NB4 (cell line): ENCODE measurements at regions not wholly inside any gene's neighbourhood (a gene's known extent, or its start where the extent isn't known, plus 50 kb on each side); places are given as distances from the start of the nearest gene placed in this dataset.

ENCODE experiments used
- DNase-seq: peaks from one replicate; pipeline ENCODE4 v3.0.0; 2010; ENCODE audit warnings: low read depth
- H3K4me3 ChIP-seq: one replicate; pipeline ENCODE4 v1.5.1; 2011; ENCODE audit warnings: mild to moderate bottlenecking, low read depth, low read length, moderate library complexity
- MYC ChIP-seq: IDR thresholded peaks from 2 replicates; pipeline ENCODE4 v1.6.1; 2011; ENCODE audit warnings: low read depth, low read length
- POLR2A ChIP-seq: IDR thresholded peaks from 2 replicates; pipeline ENCODE4 v1.6.1; 2011; ENCODE audit warnings: mild to moderate bottlenecking; ENCODE audit not compliant: insufficient read length; ENCODE audit errors: extremely low read depth
- TF ChIP-seq, protein P1 (sequence below): IDR thresholded peaks from one replicate; pipeline ENCODE4 v1.5.1; 2012; ENCODE audit warnings: low read depth, low read length
- TF ChIP-seq, protein P2 (sequence below): IDR thresholded peaks from 2 replicates; pipeline ENCODE4 v1.6.1; 2011; ENCODE audit warnings: low read depth, low read length

DNA sequence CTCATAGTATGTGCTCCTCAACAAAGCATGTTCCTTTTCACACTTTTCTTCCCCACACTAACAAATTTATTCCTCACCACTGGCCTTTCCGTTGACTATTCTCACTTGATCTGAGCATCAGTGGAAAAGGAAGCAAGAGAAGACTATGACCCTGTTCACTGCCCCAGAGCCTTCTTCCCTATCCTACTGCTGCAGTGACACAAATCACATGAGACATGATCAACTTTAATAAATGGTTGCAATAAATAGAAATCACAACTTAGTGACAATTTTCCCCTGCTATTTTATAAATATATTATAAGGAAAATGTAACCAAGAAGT is 438.7 kb upstream of the SOX9 start:
- TF ChIP-seq POLR2A = no peak
- TF ChIP-seq, protein P1, sequence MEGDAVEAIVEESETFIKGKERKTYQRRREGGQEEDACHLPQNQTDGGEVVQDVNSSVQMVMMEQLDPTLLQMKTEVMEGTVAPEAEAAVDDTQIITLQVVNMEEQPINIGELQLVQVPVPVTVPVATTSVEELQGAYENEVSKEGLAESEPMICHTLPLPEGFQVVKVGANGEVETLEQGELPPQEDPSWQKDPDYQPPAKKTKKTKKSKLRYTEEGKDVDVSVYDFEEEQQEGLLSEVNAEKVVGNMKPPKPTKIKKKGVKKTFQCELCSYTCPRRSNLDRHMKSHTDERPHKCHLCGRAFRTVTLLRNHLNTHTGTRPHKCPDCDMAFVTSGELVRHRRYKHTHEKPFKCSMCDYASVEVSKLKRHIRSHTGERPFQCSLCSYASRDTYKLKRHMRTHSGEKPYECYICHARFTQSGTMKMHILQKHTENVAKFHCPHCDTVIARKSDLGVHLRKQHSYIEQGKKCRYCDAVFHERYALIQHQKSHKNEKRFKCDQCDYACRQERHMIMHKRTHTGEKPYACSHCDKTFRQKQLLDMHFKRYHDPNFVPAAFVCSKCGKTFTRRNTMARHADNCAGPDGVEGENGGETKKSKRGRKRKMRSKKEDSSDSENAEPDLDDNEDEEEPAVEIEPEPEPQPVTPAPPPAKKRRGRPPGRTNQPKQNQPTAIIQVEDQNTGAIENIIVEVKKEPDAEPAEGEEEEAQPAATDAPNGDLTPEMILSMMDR = no peak
- TF ChIP-seq MYC = no peak
- TF ChIP-seq, protein P2, sequence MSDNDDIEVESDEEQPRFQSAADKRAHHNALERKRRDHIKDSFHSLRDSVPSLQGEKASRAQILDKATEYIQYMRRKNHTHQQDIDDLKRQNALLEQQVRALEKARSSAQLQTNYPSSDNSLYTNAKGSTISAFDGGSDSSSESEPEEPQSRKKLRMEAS = no peak
- no peak for DNase-seq
- H3K4me3 ChIP-seq = no peak overlapping the region

DNA sequence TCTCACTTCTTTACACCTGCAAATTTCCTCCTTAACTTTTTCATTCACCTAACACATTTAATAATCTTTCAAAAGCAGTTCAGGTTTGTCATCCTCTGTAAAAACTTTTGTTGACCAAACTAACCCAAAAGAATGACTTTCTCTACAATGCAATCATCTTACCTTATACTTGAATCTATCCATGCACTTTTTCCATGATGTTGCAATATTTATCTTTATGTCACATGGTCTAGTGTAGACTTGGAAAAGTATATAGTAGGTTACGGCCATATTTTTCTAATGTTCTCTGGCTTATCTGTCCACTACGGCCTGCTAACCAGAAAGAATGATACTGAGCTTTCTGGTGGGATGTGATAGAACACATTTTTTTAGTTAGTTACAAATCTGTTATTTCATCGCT is 431.0 kb upstream of the SOX9 start:
- TF ChIP-seq MYC (no peak), POLR2A (no peak)
- TF ChIP-seq, protein P1 = no peak
- TF ChIP-seq, protein P2 = no peak
- H3K4me3 ChIP-seq = no peak overlapping the region
- no peak for DNase-seq

DNA sequence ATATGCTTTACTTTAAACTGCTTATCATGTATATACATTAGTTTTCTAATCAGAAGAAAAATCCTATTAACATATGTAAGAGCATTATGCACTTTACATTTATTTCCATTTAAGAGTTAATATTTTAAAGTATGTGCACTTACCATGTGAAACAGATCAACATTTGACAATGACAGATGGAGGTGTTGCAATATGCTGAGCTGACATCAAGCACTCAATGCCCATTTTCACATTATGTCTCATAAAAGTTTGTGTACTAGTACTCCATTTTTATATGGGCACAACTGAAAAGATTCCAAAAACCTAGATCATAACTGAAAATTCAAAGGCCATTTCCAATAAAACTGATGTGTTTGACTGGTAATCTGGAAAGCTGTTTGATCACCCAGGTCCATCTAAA is 420.9 kb upstream of the SOX9 start:
- DNase-seq = no peak
- TF ChIP-seq POLR2A (no peak), MYC (no peak)
- TF ChIP-seq, protein P1 = no peak
- TF ChIP-seq, protein P2 = no peak
- no peak overlapping the region for H3K4me3 ChIP-seq

DNA sequence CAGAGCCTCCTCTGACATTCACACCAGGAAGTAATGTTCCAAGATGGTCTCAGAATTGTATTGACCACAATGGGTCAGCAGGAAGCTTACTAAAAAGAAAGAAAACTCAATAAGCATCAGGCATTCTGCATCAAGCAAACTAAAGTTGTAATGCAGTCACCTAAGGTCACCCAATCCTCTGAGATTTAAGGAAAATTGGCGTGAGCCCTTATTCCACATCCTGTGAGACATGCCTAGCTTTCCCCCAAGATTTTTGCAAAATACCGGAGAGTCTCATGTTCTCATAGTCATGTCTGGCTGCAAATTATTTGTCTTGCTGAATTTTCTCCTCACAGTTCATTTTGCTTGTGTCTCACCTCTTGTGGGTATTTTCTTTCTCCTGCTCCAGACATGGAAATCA is 417.1 kb upstream of the SOX9 start:
- TF ChIP-seq, protein P2 = no peak
- TF ChIP-seq MYC = no peak
- no peak for TF ChIP-seq POLR2A
- TF ChIP-seq, protein P1 = no peak
- no peak overlapping the region for H3K4me3 ChIP-seq
- no peak for DNase-seq

DNA sequence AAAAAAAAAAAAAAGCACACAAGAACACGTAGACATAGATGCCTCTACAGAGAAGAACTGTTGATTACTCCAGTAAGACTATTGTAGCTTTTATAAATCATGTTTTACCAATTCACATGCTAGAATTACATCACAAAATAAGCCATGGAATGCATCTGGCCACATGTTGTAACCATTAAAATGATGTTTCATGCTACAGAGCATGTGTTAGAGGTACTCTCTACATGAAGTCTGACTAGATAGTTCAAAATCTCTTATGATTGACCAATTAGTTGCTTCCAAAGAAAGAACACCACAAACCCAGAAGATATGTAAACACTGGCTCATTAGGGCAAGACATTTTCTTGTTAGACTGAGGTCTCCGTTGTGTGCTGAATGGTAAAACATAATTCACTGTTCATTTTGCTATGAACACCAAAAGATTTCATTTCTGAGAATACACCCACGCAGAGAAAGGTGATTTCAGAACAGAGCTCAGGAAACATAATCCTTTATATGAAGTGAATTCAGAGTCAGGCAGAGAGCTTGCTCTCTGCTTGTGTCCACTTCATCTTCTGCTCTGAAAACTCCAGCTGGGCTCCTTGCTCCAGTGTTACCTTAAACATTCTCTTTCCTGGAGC is 411.4 kb upstream of the SOX9 start:
- TF ChIP-seq MYC (no peak), POLR2A (no peak)
- TF ChIP-seq, protein P2 = no peak
- TF ChIP-seq, protein P1 = no peak
- H3K4me3 ChIP-seq = no peak overlapping the region
- no peak for DNase-seq

DNA sequence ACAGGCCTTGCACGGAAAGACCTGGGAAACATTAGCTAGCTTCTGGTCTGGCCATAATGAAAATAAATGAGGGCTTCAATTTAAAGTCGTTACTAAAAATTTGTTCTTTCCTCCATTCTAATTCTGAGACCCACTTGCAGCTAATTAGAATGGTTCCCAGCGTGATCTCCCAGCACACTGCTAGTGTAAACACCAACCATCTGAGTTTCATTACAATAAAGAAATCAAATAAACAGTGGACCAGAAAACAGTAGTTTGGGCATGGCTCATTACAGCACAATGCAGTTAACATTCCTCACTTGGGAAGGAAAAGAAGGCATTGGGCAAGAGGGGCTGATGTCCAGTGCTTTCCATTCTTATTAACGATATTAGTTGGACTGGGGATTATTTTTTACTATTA is 410.9 kb upstream of the SOX9 start:
- H3K4me3 ChIP-seq = no peak overlapping the region
- no peak for DNase-seq
- TF ChIP-seq MYC (no peak), POLR2A (no peak)
- TF ChIP-seq, protein P1 = no peak
- TF ChIP-seq, protein P2 = no peak
